Amniotic stem cell (primary cell): ENCODE measurements at regions not wholly inside any gene's neighbourhood (a gene's known extent, or its start where the extent isn't known, plus 50 kb on each side); places are given as distances from the start of the nearest gene placed in this dataset.

Experiments used
- DNase-seq: peaks from one replicate; lab custom pipeline; 2025; lab: John Stamatoyannopoulos, UW

- no peak for DNase-seq
Measured at GRCh38 chr13:34467450-34468083, 474.5 kb upstream of the NBEA start.

GRCh38 chr13:34469196-34469986 lies 472.7 kb upstream of the NBEA start:
- DNase-seq: no peak

- DNase-seq: no peak
Measured at GRCh38 chr13:34474187-34474868, 467.7 kb upstream of the NBEA start.

GRCh38 chr13:34478376-34478775 lies 463.7 kb upstream of the NBEA start:
- DNase-seq: no peak

- no peak for DNase-seq
Measured at GRCh38 chr13:34502011-34502410, 440.1 kb upstream of the NBEA start.

GRCh38 chr13:34502621-34503020 lies 439.4 kb upstream of the NBEA start:
- DNase-seq: no peak

GRCh38 chr13:34506796-34507195 lies 435.3 kb upstream of the NBEA start:
- DNase-seq: no peak

GRCh38 chr13:34507630-34508029 lies 434.4 kb upstream of the NBEA start:
- peak; percentile 16 for DNase-seq

GRCh38 chr13:34512817-34513216 lies 429.3 kb upstream of the NBEA start:
- no peak for DNase-seq

GRCh38 chr13:34513526-34513925 lies 428.5 kb upstream of the NBEA start:
- DNase-seq: no peak

- no peak for DNase-seq
Measured at GRCh38 chr13:34515201-34515600, 426.9 kb upstream of the NBEA start.

- no peak for DNase-seq
Measured at GRCh38 chr13:34521171-34521570, 420.9 kb upstream of the NBEA start.

GRCh38 chr13:34522808-34523207 lies 419.3 kb upstream of the NBEA start:
- no peak for DNase-seq

GRCh38 chr13:34523406-34523805 lies 418.7 kb upstream of the NBEA start:
- DNase-seq: no peak

GRCh38 chr13:34533941-34534340 lies 408.1 kb upstream of the NBEA start:
- DNase-seq: no peak

GRCh38 chr13:34542321-34542720 lies 399.7 kb upstream of the NBEA start:
- no peak for DNase-seq

- DNase-seq: no peak
Measured at GRCh38 chr13:34543836-34544235, 398.2 kb upstream of the NBEA start.

GRCh38 chr13:34545461-34545860 lies 396.6 kb upstream of the NBEA start:
- DNase-seq: no peak

GRCh38 chr13:34546344-34547250 lies 395.5 kb upstream of the NBEA start:
- no peak for DNase-seq

GRCh38 chr13:34547929-34548328 lies 394.1 kb upstream of the NBEA start:
- no peak for DNase-seq

- no peak for DNase-seq
Measured at GRCh38 chr13:34553376-34553775, 388.7 kb upstream of the NBEA start.

GRCh38 chr13:34555988-34556387 lies 386.1 kb upstream of the NBEA start:
- DNase-seq: no peak
